HCT116 (cell line): ENCODE measurements at regions not wholly inside any gene's neighbourhood (a gene's known extent, or its start where the extent isn't known, plus 50 kb on each side); places are given as distances from the start of the nearest gene placed in this dataset.

Experiments used
- ATAC-seq: fragments of 200-7000 bp; cut with Tn5 transposase; 2 replicates; pipeline ENCODE4 v1.9.1; 2020; ENCODE audit warnings: mild to moderate bottlenecking, moderate library complexity
- BruUV-seq: library from RNA; stranded (reverse); fragments of 400-500 nt; replicated peaks from 2 replicates; lab custom pipeline; 2021; lab: Mats Ljungman, UMichigan
- CTCF ChIA-PET: fragments of 300-600 bp; sonication (Branson Sonifier 250); formaldehyde crosslinking; loops from one replicate; lab custom pipeline; 2021; ENCODE audit warnings: antibody characterized with exemption; lab: Charles Lee
- POLR2A ChIA-PET: fragments of 300-600, 350-600 bp; sonication (Branson Sonifier 250); formaldehyde crosslinking; loops from one replicate; lab custom pipeline; 2021; ENCODE audit warnings: antibody characterized with exemption; lab: Charles Lee
- RAD21 ChIA-PET, 2 experiments: fragments of 300-600 bp; sonication (Branson Sonifier 250); formaldehyde crosslinking; loops; one replicate each; lab custom pipeline; 2023; ENCODE audit warnings: low total read pairs in 2 of 2; ENCODE audit not compliant: uncharacterized antibody in 2 of 2, unreplicated experiment in 2 of 2, low non-redundant PET in 1 of 2; lab: Charles Lee
- DNase-seq: peaks from one replicate; pipeline ENCODE4 v3.0.0-alpha.2; 2010; ENCODE audit warnings: low read depth, low spot score
- H2AFZ ChIP-seq: fragments of 200-600 bp; shearing (Covaris generic), sonication (generic); 2 replicates; pipeline ENCODE4 v1.6.1; 2017; ENCODE audit warnings: low read depth, mixed run types, mixed read lengths, antibody characterized with exemption, low read length; ENCODE audit not compliant: poor library complexity, severe bottlenecking
- H3K27ac ChIP-seq: 2 replicates; pipeline ENCODE4 v1.5.1; 2012; ENCODE audit warnings: low read depth, low read length
- H3K27me3 ChIP-seq: fragments of 200-600 bp; sonication (generic); 2 replicates; pipeline ENCODE4 v1.6.1; 2016; ENCODE audit warnings: mixed run types, low read length, mixed read lengths; ENCODE audit not compliant: insufficient read depth
- H3K36me3 ChIP-seq, 2 experiments: fragments of 200-500 bp in 1 of 2; fragments of 200-600 bp in 1 of 2; sonication (Bioruptor generic) in 1 of 2; sonication (generic) in 1 of 2; 2 replicates each; pipeline versions ENCODE4 v1.5.1 to v1.6.1; 2014 to 2016; ENCODE audit warnings: low read length in 2 of 2, inconsistent platforms in 1 of 2, mixed read lengths in 1 of 2, mixed run types in 1 of 2; ENCODE audit not compliant: insufficient read depth in 2 of 2, control insufficient read depth in 1 of 2
- H3K4me1 ChIP-seq, 2 experiments: fragments of 200-600 bp in 1 of 2; sonication (generic) in 1 of 2; 2 replicates each; pipeline versions ENCODE4 v1.5.1 to v1.6.1; 2012 to 2017; ENCODE audit warnings: low read length in 2 of 2, inconsistent platforms in 1 of 2, mild to moderate bottlenecking in 1 of 2, mixed read lengths in 1 of 2, mixed run types in 1 of 2, moderate library complexity in 1 of 2; ENCODE audit not compliant: insufficient read depth in 2 of 2, control insufficient read depth in 1 of 2
- H3K4me2 ChIP-seq: fragments of 200-600 bp; sonication (generic); 2 replicates; pipeline ENCODE4 v1.6.1; 2017; ENCODE audit warnings: mixed run types, low read length, mixed read lengths
- H3K4me3 ChIP-seq, 2 experiments: fragments of 200-600 bp in 1 of 2; sonication (generic) in 1 of 2; replicated peaks in 1 of 2; 2 replicates each; pipeline ENCODE4 v1.5.1; 2011 to 2016; ENCODE audit warnings: low read length in 2 of 2, control low read depth in 1 of 2, low read depth in 1 of 2, mild to moderate bottlenecking in 1 of 2, mixed read lengths in 1 of 2, mixed run types in 1 of 2
- H3K79me2 ChIP-seq: fragments of 200-600 bp; sonication (generic); 2 replicates; pipeline ENCODE4 v1.6.1; 2017; ENCODE audit warnings: mild to moderate bottlenecking, mixed run types, low read length, moderate library complexity, mixed read lengths; ENCODE audit not compliant: insufficient read depth
- H3K9ac ChIP-seq: fragments of 200-600 bp; sonication (generic); 2 replicates; pipeline ENCODE4 v1.6.1; 2016; ENCODE audit warnings: low read length, mixed read lengths
- H3K9me2 ChIP-seq: fragments of 200-600 bp; sonication (generic), shearing (Covaris generic); 2 replicates; pipeline ENCODE4 v1.6.1; 2017; ENCODE audit warnings: mixed run types, mild to moderate bottlenecking, moderate library complexity; ENCODE audit not compliant: insufficient read depth
- H3K9me3 ChIP-seq, 2 experiments: fragments of 200-500 bp in 1 of 2; fragments of 200-600 bp in 1 of 2; sonication (Bioruptor generic) in 1 of 2; sonication (generic) in 1 of 2; 2 replicates each; pipeline ENCODE4 v1.6.1; 2014 to 2017; ENCODE audit warnings: low read length in 2 of 2, mixed read lengths in 2 of 2, inconsistent platforms in 1 of 2, low read depth in 1 of 2, mild to moderate bottlenecking in 1 of 2, mixed run types in 1 of 2, moderate library complexity in 1 of 2; ENCODE audit not compliant: control insufficient read depth in 1 of 2, insufficient read depth in 1 of 2
- H4K20me1 ChIP-seq: fragments of 200-600 bp; sonication (generic), shearing (Covaris generic); 2 replicates; pipeline ENCODE4 v1.6.1; 2017; ENCODE audit warnings: mixed run types, mild to moderate bottlenecking, moderate library complexity; ENCODE audit not compliant: insufficient read depth
- ATF3 ChIP-seq: IDR thresholded peaks from 2 replicates; pipeline ENCODE4 v1.6.1; 2012
- CBX3 ChIP-seq: IDR thresholded peaks from 2 replicates; pipeline ENCODE4 v1.6.1; 2012; ENCODE audit warnings: low read depth
- CEBPB ChIP-seq: IDR thresholded peaks from 2 replicates; pipeline ENCODE4 v1.6.1; 2012; ENCODE audit warnings: low read depth
- CTCF ChIP-seq, 3 experiments: fragments of 200-600 bp in 1 of 3; sonication (generic) in 1 of 3; IDR thresholded peaks in 2 of 3; conservative IDR thresholded peaks in 1 of 3; 2 replicates each; pipeline ENCODE4 v1.5.1; 2012 to 2017; ENCODE audit warnings: low read depth in 2 of 3, low read length in 2 of 3, antibody characterized with exemption in 1 of 3, borderline replicate concordance in 1 of 3, control low read depth in 1 of 3, mild to moderate bottlenecking in 1 of 3, mixed read lengths in 1 of 3, mixed run types in 1 of 3, moderate library complexity in 1 of 3; ENCODE audit not compliant: insufficient read depth in 1 of 3
- ELF1 ChIP-seq: IDR thresholded peaks from 2 replicates; pipeline ENCODE4 v1.6.1; 2012; ENCODE audit warnings: low read depth, borderline replicate concordance
- EZH2phosphoT487 ChIP-seq: fragments of 200-600 bp; IDR thresholded peaks from 2 replicates; pipeline ENCODE4 v1.6.1; 2018; ENCODE audit warnings: antibody characterized with exemption, borderline replicate concordance
- FOSL1 ChIP-seq: IDR thresholded peaks from 2 replicates; pipeline ENCODE4 v1.6.1; 2012; ENCODE audit warnings: low read depth
- JUND ChIP-seq: IDR thresholded peaks from 2 replicates; pipeline ENCODE4 v1.6.1; 2012
- POLR2AphosphoS5 ChIP-seq: IDR thresholded peaks from 2 replicates; pipeline ENCODE4 v1.6.1; 2011; ENCODE audit warnings: mild to moderate bottlenecking, low read depth, low read length, moderate library complexity
- REST ChIP-seq: IDR thresholded peaks from 2 replicates; pipeline ENCODE4 v1.6.1; 2012; ENCODE audit warnings: low read depth
- SIN3A ChIP-seq: IDR thresholded peaks from 2 replicates; pipeline ENCODE4 v1.6.1; 2012; ENCODE audit warnings: low read depth
- SRF ChIP-seq: IDR thresholded peaks from 2 replicates; pipeline ENCODE4 v1.6.1; 2012; ENCODE audit warnings: low read depth
- YY1 ChIP-seq: IDR thresholded peaks from 2 replicates; pipeline ENCODE4 v1.6.1; 2011; ENCODE audit warnings: low read length, low read depth, moderate library complexity, mild to moderate bottlenecking; ENCODE audit not compliant: insufficient replicate concordance; ENCODE audit errors: extremely low read depth
- ZFX ChIP-seq: fragments of 450-650 bp; IDR thresholded peaks from 2 replicates; pipeline ENCODE4 v1.6.1; 2017
- intact Hi-C: fragments of 100-400 bp; cut with micrococcal nuclease; formaldehyde crosslinking; loops from 2 replicates; pipeline ENCODE4 v1.10.0; 2022

GRCh38 chr2:67079729-67080128 is 317.4 kb upstream of the ETAA1 start:
- H3K9me2 ChIP-seq, result no peaks in the 10 kb centered on the region
- ATAC-seq, result no peak
- ChIA-PET RAD21 (no interaction called here), POLR2A (no interaction called here)
- TF ChIP-seq ELF1 (no peak), JUND (no peak), EZH2phosphoT487 (no peak), POLR2AphosphoS5 (no peak), FOSL1 (no peak), YY1 (no peak), REST (no peak), SIN3A (no peak), ATF3 (no peak), SRF (no peak), CTCF (IDR thresholded peaks at IDR 0.05 in 2 of 3, conservative IDR thresholded peaks at IDR 0.05 in 1 of 3; ENCODE audit: borderline replicate concordance in 1 of 3, insufficient read depth in 1 of 3, low read depth in 2 of 3, low read length in 2 of 3) (no peak), ZFX (no peak), CEBPB (no peak), CBX3 (no peak)
- TF ChIP-seq, all 23 proteins: peak for 0
- Histone ChIP-seq H3K79me2 (no peaks in the 10 kb centered on the region), H3K4me1 (no peaks in the 10 kb centered on the region), H3K4me2 (no peak overlapping the region), H3K9me3 (no peaks in the 10 kb centered on the region), H3K4me3 (no peak overlapping the region), H2AFZ (no peak overlapping the region), H3K27ac (no peak overlapping the region), H3K27me3 (no peaks in the 10 kb centered on the region), H4K20me1 (no peaks in the 10 kb centered on the region), H3K9ac (no peak overlapping the region), H3K36me3 (no peaks in the 10 kb centered on the region)
- DNase-seq, result no peak
- intact Hi-C loops, result no loop called here
- BruUV-seq, result no TSS peak
- CTCF ChIA-PET, result no interaction called here
